COLO829 (cell line): ENCODE measurements at regions not wholly inside any gene's neighbourhood (a gene's known extent, or its start where the extent isn't known, plus 50 kb on each side); places are given as distances from the start of the nearest gene placed in this dataset.

Source experiments
- DNase-seq: peaks from one replicate; pipeline ENCODE4 v3.0.0; 2012; ENCODE audit warnings: low spot score

- DNase-seq: no peak
These were observed 126.1 kb downstream of the FAT4 start for GRCh38 chr4:125440814-125441213.

GRCh38 chr4:125444166-125444565 lies 129.4 kb downstream of the FAT4 start:
- no peak for DNase-seq

DNA sequence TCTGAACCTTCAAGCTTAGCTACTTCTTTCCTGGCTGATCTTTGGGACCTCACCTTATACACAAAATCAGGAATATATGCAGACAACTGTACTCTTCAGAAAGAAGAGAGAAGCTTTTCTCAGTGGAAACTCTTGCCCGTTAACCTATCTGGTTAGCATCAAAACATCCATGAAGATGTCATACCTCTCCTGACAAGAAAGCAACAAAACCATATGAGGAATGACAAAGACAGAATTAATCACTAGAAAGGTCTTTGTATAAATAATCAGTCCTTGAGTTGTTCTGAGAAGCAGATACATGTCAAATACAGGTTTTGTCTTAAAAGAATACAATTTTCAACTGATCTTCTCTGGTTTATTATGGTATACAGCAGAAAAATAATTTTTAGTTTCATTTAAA lies 130.8 kb downstream of the FAT4 start:
- no peak for DNase-seq

DNA sequence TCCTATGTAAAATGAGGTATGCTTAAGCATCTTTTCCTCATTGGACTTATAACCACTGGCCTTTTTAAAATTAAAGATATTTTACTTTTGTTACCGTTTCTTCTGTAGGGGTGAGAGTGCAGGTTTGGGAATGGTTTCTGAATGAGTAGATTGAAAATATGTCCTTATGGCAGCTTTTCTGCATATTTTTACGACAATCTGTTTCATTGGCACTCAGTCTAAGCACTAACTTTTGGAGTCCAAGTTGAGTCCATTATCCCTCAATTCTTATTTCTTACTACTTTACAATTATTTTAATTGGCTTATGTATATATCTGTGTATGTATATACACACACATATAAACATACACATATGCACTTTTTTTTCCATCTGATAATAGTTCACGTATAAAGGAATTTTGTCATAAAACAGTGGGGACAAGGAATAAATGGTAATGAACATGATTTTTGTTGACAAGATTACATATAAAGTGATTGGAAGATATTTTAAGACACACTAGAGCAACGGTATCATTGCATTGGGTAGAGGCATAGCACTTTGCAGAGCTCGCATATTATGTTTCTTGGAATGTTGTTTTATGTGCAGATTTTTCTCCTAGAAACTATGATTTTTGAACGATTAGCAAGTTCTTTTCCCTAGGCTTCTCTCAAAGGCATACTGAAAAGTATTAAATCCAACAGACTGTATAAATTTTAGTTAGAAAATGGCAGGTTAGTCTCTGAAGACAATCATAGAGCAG lies 133.0 kb downstream of the FAT4 start:
- no peak for DNase-seq

GRCh38 chr4:125456075-125456474 lies 141.3 kb downstream of the FAT4 start:
- no peak for DNase-seq

DNA sequence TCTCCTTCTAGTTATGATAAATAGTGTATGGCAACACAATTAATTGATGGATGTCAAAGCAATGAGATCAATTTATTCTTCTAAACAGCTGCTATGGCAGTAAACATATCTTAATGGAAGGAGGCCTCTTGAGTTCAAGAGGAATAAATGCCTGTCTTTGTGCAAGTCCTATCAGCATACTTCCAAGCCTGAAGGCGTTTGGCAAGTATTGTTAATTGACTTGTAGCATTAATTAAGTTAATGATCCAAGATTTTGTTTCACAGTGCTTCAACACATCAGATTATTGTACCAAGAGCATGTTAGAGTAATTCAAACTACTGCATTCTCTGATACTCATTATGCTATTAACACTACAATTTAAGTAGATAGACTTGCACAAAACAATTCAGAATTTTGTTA lies 144.8 kb downstream of the FAT4 start:
- DNase-seq: no peak

DNA sequence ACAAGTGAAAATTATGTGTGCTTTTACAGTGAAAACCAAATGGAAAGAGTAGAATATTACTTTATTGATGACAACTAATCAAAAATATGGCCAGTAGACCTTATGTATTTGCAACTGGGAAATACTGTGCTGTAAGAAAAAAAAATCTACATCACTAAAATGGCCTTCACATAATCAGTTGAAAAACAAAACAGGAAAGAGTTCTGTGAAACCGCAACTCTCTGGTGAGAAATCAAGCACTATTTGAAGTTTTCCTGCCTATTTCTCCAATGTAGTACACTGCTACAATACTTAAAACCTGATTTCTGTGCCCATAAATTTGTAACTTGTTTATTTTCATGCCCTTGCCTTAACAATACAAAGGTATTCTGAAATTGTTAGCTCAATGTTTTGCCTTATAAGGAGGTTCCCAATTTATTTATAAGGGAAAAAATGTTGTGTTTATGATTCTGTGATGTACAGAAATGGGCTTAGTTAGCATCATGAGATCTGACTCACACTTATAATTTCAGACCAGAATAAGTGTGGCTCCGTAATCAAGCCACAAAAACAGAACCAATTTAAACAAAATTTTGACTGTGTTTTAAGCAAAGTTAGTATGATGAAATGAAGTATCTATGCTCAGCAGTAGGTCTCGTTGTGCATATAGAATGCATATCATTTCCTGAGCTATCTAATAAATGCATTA lies 147.1 kb downstream of the FAT4 start:
- no peak for DNase-seq

GRCh38 chr4:125464146-125464545 lies 149.4 kb downstream of the FAT4 start:
- DNase-seq: no peak

DNA sequence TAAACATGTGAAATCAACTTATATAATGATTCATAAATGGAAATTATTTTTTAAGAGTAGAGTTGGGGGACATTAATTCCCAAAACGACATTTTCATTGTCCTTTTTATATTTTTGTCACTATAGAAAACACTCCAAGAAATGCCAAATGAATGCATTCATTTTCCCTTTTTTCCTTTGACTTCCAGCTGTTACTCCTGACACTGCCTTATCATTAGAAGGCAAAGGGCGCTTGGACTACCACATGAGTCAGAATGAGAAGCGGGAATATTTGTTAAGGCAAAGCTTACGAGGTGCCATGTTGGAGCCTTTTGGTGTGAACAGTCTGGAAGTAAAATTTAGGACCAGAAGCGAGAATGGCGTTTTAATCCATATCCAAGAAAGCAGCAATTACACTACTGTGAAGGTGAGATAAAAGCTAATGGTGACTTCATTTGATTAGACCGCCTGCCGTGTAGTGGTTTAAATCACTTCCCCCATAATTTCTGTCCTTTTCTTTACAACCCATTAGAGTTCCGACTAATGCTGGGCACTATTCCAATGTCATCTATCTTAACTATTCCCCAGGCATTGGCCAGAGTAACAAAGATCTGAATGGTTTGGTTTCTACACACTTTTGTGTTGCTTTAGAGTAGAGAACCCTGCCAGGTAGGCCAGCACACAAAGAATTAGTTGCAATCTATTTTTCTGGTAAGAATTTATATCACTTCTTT lies 166.7 kb downstream of the FAT4 start:
- no peak for DNase-seq

- DNase-seq: no peak
These were observed 168.1 kb downstream of the FAT4 start for GRCh38 chr4:125482822-125483221.

DNA sequence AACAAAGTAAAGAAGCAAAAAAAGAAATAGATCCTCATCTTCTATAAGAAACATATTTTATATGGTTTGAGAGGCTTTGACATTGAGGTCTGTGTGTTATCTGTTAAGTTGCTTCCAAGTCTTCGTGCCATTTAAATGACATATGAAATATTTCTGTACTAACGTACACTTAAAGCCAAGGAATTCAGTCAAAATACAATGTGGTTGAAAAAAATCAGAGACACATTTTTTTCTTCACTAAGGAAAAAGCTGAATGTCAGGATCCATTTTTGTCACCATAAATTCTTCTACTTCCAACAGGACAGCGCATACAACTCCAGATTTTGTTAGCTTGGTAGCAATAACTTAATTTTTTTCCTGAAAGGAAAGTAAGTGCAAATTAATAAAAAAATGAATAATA lies 168.5 kb downstream of the FAT4 start:
- no peak for DNase-seq

GRCh38 chr4:125484912-125485311 lies 170.2 kb downstream of the FAT4 start:
- no peak for DNase-seq

DNA sequence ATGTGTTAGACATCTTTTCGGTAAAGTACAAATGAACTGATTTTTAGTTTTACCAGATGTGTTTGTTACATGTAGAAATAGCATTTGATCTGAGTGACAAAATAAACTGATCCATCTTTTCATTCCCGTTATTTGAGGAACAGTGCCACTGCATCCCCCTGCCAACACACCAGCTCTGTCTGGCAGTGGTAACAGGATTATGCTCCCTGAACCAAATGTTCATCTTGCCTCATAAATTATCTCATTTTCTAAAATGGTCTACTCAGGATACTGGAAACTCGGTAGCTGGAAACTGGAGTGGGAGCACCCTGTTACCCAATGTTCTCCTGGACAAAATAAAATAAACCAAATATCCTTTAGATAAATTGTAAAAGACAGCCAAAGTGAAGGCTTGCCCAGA lies 171.6 kb downstream of the FAT4 start:
- no peak for DNase-seq

GRCh38 chr4:125489952-125490690 lies 175.4 kb downstream of the FAT4 start:
- DNase-seq: no peak

DNA sequence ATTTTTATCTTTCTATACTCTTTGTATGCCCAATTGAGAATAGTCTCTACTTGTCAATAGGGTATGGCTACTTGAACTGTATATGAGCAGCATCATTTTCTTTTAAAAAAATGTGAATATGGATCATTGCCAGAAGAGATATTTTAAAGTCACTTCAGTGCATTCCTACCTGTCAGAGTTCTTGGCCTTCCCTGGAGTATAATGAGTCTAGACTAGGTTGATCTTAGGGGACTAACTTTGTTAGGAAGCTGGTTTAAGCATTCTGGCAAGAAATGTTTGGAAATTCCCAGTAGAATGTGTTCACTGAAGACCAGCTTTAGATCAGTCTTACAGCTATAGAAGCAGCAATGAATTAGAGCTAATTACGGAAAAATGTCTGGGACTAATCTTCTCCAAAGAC lies 178.2 kb downstream of the FAT4 start:
- no peak for DNase-seq

DNA sequence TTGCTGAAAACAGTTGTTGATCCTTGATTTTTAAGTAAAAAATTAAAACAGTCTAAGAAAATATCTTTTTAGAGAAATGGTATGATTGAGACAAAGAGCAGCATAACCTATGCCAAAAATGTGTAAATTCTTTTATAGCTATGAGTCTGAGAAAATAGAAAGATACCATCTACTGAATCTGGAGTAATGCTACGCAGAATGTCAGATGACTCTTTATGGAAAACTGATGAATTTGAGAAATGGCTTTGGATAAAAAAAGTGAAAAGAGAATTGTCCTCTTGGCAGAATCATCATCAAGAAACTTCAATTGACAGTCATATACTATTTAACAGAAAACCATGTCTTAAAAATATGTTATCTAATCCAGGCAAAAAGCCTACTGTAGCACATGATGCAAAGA lies 183.1 kb downstream of the FAT4 start:
- no peak for DNase-seq

GRCh38 chr4:125498981-125499380 lies 184.2 kb downstream of the FAT4 start:
- no peak for DNase-seq

GRCh38 chr4:125501090-125501489 lies 186.3 kb downstream of the FAT4 start:
- DNase-seq: no peak

DNA sequence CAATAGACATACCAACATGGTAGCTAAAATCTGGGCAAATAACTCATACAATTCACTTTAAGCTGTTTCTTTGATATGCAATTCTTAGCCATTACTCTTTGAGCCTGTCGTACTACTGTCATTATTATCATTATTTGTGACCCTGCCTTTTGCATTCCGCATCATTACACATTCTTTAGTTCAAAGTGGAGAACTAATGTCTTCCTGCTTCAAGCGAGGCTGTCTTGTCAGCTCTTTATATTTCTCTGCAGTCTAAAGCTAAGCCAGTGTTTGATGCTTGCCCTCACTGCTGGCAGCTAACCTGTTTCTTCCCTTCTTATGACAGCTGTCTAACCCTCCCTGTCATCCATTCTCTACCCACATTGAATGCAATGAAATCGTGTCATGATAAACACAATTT lies 186.8 kb downstream of the FAT4 start:
- no peak for DNase-seq

DNA sequence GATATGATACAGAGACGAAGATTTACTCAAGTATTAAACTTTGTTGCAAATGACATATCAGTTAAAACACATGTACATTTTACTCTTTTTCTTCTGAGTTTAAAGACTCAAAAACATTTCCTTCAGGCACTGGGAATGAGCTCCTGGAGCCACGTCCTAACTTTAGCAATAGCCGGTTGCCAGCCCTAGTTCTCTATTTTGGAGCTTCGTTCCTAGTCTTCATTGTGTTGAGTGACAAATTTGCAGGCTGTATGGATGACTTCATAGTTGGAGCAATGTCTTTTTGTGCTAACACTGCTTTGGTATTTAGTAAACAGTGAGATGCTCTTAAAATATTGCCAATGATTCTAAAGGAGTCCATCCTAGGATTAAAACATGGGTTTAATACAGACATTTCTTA lies 190.9 kb downstream of the FAT4 start:
- no peak for DNase-seq

GRCh38 chr4:125507141-125507540 lies 192.4 kb downstream of the FAT4 start:
- DNase-seq: no peak

DNA sequence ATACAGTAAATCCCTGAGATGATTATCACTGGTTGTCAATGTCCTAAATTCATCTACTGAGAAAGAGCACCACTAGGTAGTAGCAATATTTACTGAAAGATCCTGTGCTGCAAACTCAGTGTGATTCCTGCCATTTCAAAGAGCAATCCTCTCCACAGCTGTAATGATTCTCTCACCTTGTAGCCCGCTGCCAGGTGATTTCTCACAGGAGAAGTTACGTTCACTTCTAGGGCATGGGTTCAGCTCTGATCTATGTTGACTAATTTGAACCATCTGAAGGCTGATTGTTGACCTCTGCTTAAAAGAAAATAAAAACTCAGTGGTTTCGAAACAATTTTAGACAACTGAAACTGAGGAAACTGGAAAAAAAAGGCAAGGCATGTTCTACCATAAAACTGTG lies 197.0 kb downstream of the FAT4 start:
- DNase-seq: no peak

DNA sequence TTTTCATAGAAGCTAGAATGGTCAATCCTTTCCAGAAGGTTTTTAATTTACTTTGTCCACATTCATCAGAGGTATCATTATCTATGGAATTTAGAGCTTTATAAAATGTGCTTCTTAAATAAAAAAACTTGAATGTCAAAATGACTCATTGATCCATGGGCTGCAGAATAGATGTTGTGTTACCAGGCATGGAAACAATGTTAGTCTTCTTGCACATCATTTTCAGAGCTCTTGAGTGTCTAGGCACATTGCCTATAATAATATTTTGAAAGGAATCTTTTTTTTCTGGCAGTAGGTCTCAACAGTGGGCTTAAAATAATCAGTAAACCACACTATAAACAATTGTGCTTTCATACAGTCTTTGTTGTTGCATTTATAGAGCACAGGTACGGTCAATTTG lies 200.3 kb downstream of the FAT4 start:
- no peak for DNase-seq
